DOHH2 (cell line): ENCODE measurements at regions not wholly inside any gene's neighbourhood (a gene's known extent, or its start where the extent isn't known, plus 50 kb on each side); places are given as distances from the start of the nearest gene placed in this dataset.
"Not testable (repeated sequence)": the region's sequence is repeated elsewhere in the genome, so short reads cannot be mapped to it uniquely, and the experiment has no call there.

Source experiments
- EZH2phosphoT487 ChIP-seq: fragments of 200-600 bp; sonication (generic); IDR thresholded peaks from 2 replicates; pipeline ENCODE4 v1.6.1; 2017; ENCODE audit warnings: borderline replicate concordance, mild to moderate bottlenecking, antibody characterized with exemption, low read length, moderate library complexity, mixed read lengths
- TF ChIP-seq, protein P1 (sequence below): fragments of 200-600 bp; sonication (generic); IDR thresholded peaks from one replicate; pipeline ENCODE4 v1.5.1; 2014; ENCODE audit warnings: antibody characterized with exemption, mild to moderate bottlenecking, low read depth, low read length; ENCODE audit not compliant: poor library complexity, severe bottlenecking

DNA sequence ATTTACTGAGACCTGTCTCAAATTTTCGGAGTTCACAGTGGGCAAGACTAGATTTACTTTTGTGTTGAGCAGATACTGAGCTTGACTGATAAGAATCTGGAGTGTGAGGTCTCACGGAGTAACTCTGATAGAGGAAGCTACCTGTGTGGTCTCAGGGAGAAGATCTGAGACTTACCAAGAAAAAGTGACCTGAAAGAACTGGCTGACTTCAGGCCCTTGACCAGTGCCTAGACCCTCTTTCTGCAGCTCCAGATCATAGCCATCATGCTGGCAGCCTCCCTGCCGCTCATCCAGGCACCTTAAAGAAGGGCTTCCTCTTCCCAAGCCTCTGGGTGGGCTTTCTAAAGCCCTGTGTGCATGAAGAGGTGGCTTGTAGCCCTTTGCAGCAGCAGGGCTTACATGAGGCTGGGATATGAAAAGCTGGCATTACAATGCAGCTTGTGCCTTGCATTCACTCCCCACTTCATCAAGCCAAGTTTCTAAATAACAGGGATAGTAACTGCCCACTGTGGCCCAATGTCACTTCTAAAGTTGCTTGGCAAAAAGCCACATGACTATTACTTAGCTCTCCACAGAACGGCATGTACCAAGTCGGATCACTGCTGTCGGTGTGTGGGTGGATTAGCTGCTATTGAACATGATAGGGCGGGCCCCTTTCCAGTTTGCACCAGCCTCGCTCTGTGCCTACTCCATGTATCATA is 115.3 kb upstream of the NBPF26 start:
- TF ChIP-seq, protein P1, sequence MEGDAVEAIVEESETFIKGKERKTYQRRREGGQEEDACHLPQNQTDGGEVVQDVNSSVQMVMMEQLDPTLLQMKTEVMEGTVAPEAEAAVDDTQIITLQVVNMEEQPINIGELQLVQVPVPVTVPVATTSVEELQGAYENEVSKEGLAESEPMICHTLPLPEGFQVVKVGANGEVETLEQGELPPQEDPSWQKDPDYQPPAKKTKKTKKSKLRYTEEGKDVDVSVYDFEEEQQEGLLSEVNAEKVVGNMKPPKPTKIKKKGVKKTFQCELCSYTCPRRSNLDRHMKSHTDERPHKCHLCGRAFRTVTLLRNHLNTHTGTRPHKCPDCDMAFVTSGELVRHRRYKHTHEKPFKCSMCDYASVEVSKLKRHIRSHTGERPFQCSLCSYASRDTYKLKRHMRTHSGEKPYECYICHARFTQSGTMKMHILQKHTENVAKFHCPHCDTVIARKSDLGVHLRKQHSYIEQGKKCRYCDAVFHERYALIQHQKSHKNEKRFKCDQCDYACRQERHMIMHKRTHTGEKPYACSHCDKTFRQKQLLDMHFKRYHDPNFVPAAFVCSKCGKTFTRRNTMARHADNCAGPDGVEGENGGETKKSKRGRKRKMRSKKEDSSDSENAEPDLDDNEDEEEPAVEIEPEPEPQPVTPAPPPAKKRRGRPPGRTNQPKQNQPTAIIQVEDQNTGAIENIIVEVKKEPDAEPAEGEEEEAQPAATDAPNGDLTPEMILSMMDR, result not testable (repeated sequence)
- TF ChIP-seq EZH2phosphoT487, result not testable (repeated sequence)
